ENCODE measurements at regions not wholly inside any gene's neighbourhood (a gene's known extent, or its start where the extent isn't known, plus 50 kb on each side); places are given as distances from the start of the nearest gene placed in this dataset.

DNA sequence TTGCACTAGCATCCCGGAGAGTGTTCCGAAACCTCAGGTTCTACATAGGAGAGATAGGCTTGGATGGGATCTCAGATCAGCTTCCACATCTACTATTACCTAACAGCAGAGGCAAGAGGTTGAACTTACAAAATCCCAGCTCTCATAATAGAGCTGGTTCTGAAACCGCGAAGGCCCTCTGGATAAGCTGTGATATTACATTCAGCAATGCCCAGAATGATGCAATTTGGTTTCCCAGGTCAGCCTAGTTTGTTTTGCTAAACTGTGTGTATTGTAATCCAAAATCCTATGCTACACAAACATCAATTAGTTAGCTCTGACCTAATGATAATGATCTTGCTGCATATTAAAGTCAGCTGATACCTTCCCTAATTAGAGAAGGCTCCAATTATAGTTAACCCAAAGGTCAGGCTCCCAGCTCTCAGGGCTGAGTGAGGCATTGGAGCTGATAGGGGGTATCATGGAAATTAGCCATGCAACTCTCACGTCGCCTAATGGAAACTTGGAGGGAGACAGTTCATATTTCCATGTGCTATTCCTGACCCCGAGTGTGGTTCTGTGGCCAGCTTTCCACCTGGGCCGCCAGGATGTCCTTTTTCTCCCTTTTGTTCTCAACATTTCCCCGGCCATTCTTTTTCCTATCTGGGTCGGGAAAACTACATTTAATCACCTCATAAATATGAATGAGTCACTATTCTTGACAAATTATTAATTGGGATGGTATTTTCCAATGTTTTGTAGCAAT, 278.4 kb upstream of the IRX1 start:
- no peaks in the 10 kb centered on the region for H3K36me3 Mint-ChIP-seq (ENCODE audit: insufficient read depth)
- H3K4me1 Mint-ChIP-seq (ENCODE audit: low read depth) = no peaks in the 10 kb centered on the region
- no peak for DNase-seq (ENCODE audit: low spot score, unreplicated experiment)
- TF ChIP-seq, protein P1, sequence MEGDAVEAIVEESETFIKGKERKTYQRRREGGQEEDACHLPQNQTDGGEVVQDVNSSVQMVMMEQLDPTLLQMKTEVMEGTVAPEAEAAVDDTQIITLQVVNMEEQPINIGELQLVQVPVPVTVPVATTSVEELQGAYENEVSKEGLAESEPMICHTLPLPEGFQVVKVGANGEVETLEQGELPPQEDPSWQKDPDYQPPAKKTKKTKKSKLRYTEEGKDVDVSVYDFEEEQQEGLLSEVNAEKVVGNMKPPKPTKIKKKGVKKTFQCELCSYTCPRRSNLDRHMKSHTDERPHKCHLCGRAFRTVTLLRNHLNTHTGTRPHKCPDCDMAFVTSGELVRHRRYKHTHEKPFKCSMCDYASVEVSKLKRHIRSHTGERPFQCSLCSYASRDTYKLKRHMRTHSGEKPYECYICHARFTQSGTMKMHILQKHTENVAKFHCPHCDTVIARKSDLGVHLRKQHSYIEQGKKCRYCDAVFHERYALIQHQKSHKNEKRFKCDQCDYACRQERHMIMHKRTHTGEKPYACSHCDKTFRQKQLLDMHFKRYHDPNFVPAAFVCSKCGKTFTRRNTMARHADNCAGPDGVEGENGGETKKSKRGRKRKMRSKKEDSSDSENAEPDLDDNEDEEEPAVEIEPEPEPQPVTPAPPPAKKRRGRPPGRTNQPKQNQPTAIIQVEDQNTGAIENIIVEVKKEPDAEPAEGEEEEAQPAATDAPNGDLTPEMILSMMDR (IDR thresholded peaks at IDR 0.05; ENCODE audit: unreplicated experiment) = no peak
- H3K4me3 Mint-ChIP-seq (ENCODE audit: low read depth) = no peak overlapping the region
- H3K27me3 Mint-ChIP-seq = peaks cover 6% of the 10 kb centered on the region
- H3K9me3 Mint-ChIP-seq (ENCODE audit: low read depth) = peaks cover 5% of the 10 kb centered on the region
- H3K27ac Mint-ChIP-seq = no peak overlapping the region

- Mint-ChIP-seq H3K4me1 (ENCODE audit: low read depth) (no peaks in the 10 kb centered on the region), H3K4me3 (ENCODE audit: low read depth) (no peak overlapping the region), H3K27me3 (peaks cover 6% of the 10 kb centered on the region), H3K27ac (no peak overlapping the region), H3K9me3 (ENCODE audit: low read depth) (peaks cover 10% of the 10 kb centered on the region), H3K36me3 (ENCODE audit: insufficient read depth) (no peaks in the 10 kb centered on the region)
- no peak for DNase-seq (ENCODE audit: low spot score, unreplicated experiment)
- TF ChIP-seq, protein P1 (IDR thresholded peaks at IDR 0.05; ENCODE audit: unreplicated experiment) = no peak
Observed at GRCh38 chr5:3313569-3313968, 282.1 kb upstream of the IRX1 start.

DNA sequence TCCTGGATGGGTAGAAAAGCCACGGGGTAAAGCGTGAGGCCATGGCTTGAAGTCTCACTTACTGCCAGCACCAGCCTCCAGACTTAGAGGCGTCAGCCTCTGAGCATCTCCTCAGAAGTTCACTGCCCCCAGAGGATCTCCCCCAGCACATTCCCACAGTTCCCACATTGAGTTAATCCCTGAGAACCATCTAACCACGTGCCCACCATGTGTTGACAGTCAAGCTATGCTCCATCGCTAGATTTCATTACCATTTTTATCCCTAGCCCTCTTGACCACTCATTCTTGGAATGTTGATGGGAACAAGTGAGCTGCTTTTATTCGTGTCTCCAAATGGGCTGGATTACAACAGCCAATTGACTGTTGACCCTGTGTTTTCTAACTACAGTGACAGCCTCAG, 283.3 kb upstream of the IRX1 start:
- H3K27ac Mint-ChIP-seq = no peak overlapping the region
- peaks cover 10% of the 10 kb centered on the region for H3K9me3 Mint-ChIP-seq (ENCODE audit: low read depth)
- no peaks in the 10 kb centered on the region for H3K36me3 Mint-ChIP-seq (ENCODE audit: insufficient read depth)

GRCh38 chr5:3311433-3311832, 284.2 kb upstream of the IRX1 start:
- H3K36me3 Mint-ChIP-seq (ENCODE audit: insufficient read depth) = no peaks in the 10 kb centered on the region
- H3K27me3 Mint-ChIP-seq = peaks cover 3% of the 10 kb centered on the region
- TF ChIP-seq, protein P1 (IDR thresholded peaks at IDR 0.05; ENCODE audit: unreplicated experiment) = no peak
- no peak for DNase-seq (ENCODE audit: low spot score, unreplicated experiment)
- H3K4me1 Mint-ChIP-seq (ENCODE audit: low read depth) = no peaks in the 10 kb centered on the region
- no peak overlapping the region for H3K4me3 Mint-ChIP-seq (ENCODE audit: low read depth)
- H3K9me3 Mint-ChIP-seq (ENCODE audit: low read depth) = peaks cover 10% of the 10 kb centered on the region
- no peak overlapping the region for H3K27ac Mint-ChIP-seq

More for the DNA sequence above, 283.3 kb upstream of the IRX1 start:
- TF ChIP-seq, protein P1 (IDR thresholded peaks at IDR 0.05; ENCODE audit: unreplicated experiment) = no peak
- DNase-seq (ENCODE audit: low spot score, unreplicated experiment) = no peak
- no peak overlapping the region for H3K4me3 Mint-ChIP-seq (ENCODE audit: low read depth)
- H3K27me3 Mint-ChIP-seq = peaks cover 6% of the 10 kb centered on the region
- H3K4me1 Mint-ChIP-seq (ENCODE audit: low read depth) = no peaks in the 10 kb centered on the region

GRCh38 chr5:3310541-3311261, 284.9 kb upstream of the IRX1 start:
- H3K4me1 Mint-ChIP-seq (ENCODE audit: low read depth) = no peaks in the 10 kb centered on the region
- TF ChIP-seq, protein P1 (IDR thresholded peaks at IDR 0.05; ENCODE audit: unreplicated experiment) = no peak
- H3K9me3 Mint-ChIP-seq (ENCODE audit: low read depth) = peaks cover 10% of the 10 kb centered on the region
- DNase-seq (ENCODE audit: low spot score, unreplicated experiment) = no peak
- H3K27me3 Mint-ChIP-seq = peaks cover 2% of the 10 kb centered on the region
- no peaks in the 10 kb centered on the region for H3K36me3 Mint-ChIP-seq (ENCODE audit: insufficient read depth)
- no peak overlapping the region for H3K4me3 Mint-ChIP-seq (ENCODE audit: low read depth)
- no peak overlapping the region for H3K27ac Mint-ChIP-seq
